ENCODE measurements at regions not wholly inside any gene's neighbourhood (a gene's known extent, or its start where the extent isn't known, plus 50 kb on each side); places are given as distances from the start of the nearest gene placed in this dataset.

GRCh38 chr3:106193876-106194275, 325.1 kb upstream of the CBLB start:
- H2BK120ac ChIP-seq (ENCODE audit: insufficient read depth, low read length, poor library complexity), result no peak overlapping the region
- H4K12ac ChIP-seq (ENCODE audit: low read depth, low read length), result no peak overlapping the region
- H3K18ac ChIP-seq (ENCODE audit: low read length), result no peak overlapping the region
- no peak overlapping the region for H2AFZ ChIP-seq (ENCODE audit: insufficient read depth, low read length, poor library complexity)
- no peak overlapping the region for H3K23ac ChIP-seq (ENCODE audit: low read length)
- H3K9ac ChIP-seq (ENCODE audit: low read length), result no peak overlapping the region
- peaks cover 0 to 4% of the 10 kb centered on the region in 2 experiments for H3K4me1 ChIP-seq (ENCODE audit: control insufficient read depth in 1 of 2, insufficient read depth in 2 of 2, low read length in 2 of 2)
- no peaks in the 10 kb centered on the region for H3K9me3 ChIP-seq (ENCODE audit: insufficient read depth, low read depth, low read length)
- H3K27ac ChIP-seq (ENCODE audit: low read depth, low read length), result no peak overlapping the region
- H3K4me2 ChIP-seq (ENCODE audit: low read length), result no peak overlapping the region
- H2BK5ac ChIP-seq (ENCODE audit: low read depth, low read length, poor library complexity), result no peak overlapping the region
- no CpG with 5 or more reads among the region's 2 CpGs for WGBS (ENCODE audit: extremely low coverage, insufficient coverage, insufficient read length)
- no peak overlapping the region for H4K8ac ChIP-seq (ENCODE audit: low read depth, low read length)
- DNase-seq, result peak in 1 of 2 donors; percentile 44
- no peaks in the 10 kb centered on the region for H3K79me2 ChIP-seq (ENCODE audit: control insufficient read depth, insufficient read depth, low read length, poor library complexity)
- no peak overlapping the region for H3K4ac ChIP-seq (ENCODE audit: low read depth, low read length)
- H4K91ac ChIP-seq (ENCODE audit: low read depth, low read length), result no peak overlapping the region
- no peaks in the 10 kb centered on the region for H3K79me1 ChIP-seq (ENCODE audit: low read length)
- H2AK5ac ChIP-seq (ENCODE audit: low read length), result no peak overlapping the region
- H3K4me3 ChIP-seq (ENCODE audit: low read depth, low read length), result no peak overlapping the region
- no peak overlapping the region for H2BK12ac ChIP-seq (ENCODE audit: low read length)
- H3K14ac ChIP-seq (ENCODE audit: low read length), result no peak overlapping the region
- H3K27me3 ChIP-seq (ENCODE audit: insufficient read depth, low read length), result no peaks in the 10 kb centered on the region
- H3K36me3 ChIP-seq (ENCODE audit: control insufficient read depth in 1 of 2, insufficient read depth in 2 of 2, low read length in 2 of 2), result no peaks in the 10 kb centered on the region

GRCh38 chr3:106194726-106195125, 325.9 kb upstream of the CBLB start:
- H4K12ac ChIP-seq (ENCODE audit: low read depth, low read length), result no peak overlapping the region
- no peak for DNase-seq
- no peaks in the 10 kb centered on the region for H3K9me3 ChIP-seq (ENCODE audit: insufficient read depth, low read depth, low read length)
- no peak overlapping the region for H2BK120ac ChIP-seq (ENCODE audit: insufficient read depth, low read length, poor library complexity)
- no peaks in the 10 kb centered on the region for H3K27me3 ChIP-seq (ENCODE audit: insufficient read depth, low read length)
- no peaks in the 10 kb centered on the region for H3K79me1 ChIP-seq (ENCODE audit: low read length)
- no peak overlapping the region for H3K18ac ChIP-seq (ENCODE audit: low read length)
- WGBS (ENCODE audit: extremely low coverage, insufficient coverage, insufficient read length), result no CpG with 5 or more reads among the region's 1 CpG
- H4K91ac ChIP-seq (ENCODE audit: low read depth, low read length), result no peak overlapping the region
- no peak overlapping the region for H3K4me3 ChIP-seq (ENCODE audit: low read depth, low read length)
- H2BK5ac ChIP-seq (ENCODE audit: low read depth, low read length, poor library complexity), result no peak overlapping the region
- no peak overlapping the region for H3K27ac ChIP-seq (ENCODE audit: low read depth, low read length)
- no peak overlapping the region for H3K23ac ChIP-seq (ENCODE audit: low read length)
- H2AK5ac ChIP-seq (ENCODE audit: low read length), result no peak overlapping the region
- no peak overlapping the region for H2AFZ ChIP-seq (ENCODE audit: insufficient read depth, low read length, poor library complexity)
- H4K8ac ChIP-seq (ENCODE audit: low read depth, low read length), result no peak overlapping the region
- no peaks in the 10 kb centered on the region for H3K79me2 ChIP-seq (ENCODE audit: control insufficient read depth, insufficient read depth, low read length, poor library complexity)
- peaks cover 0 to 4% of the 10 kb centered on the region in 2 experiments for H3K4me1 ChIP-seq (ENCODE audit: control insufficient read depth in 1 of 2, insufficient read depth in 2 of 2, low read length in 2 of 2)
- H3K9ac ChIP-seq (ENCODE audit: low read length), result no peak overlapping the region
- H3K4me2 ChIP-seq (ENCODE audit: low read length), result no peak overlapping the region
- no peaks in the 10 kb centered on the region for H3K36me3 ChIP-seq (ENCODE audit: control insufficient read depth in 1 of 2, insufficient read depth in 2 of 2, low read length in 2 of 2)
- H3K14ac ChIP-seq (ENCODE audit: low read length), result no peak overlapping the region
- no peak overlapping the region for H2BK12ac ChIP-seq (ENCODE audit: low read length)
- H3K4ac ChIP-seq (ENCODE audit: low read depth, low read length), result no peak overlapping the region

GRCh38 chr3:106197532-106198194, 328.9 kb upstream of the CBLB start:
- Histone ChIP-seq H2BK5ac (ENCODE audit: low read depth, low read length, poor library complexity) (no peak overlapping the region), H3K27ac (ENCODE audit: low read depth, low read length) (no peak overlapping the region), H2BK120ac (ENCODE audit: insufficient read depth, low read length, poor library complexity) (no peak overlapping the region), H3K79me1 (ENCODE audit: low read length) (no peaks in the 10 kb centered on the region), H3K27me3 (ENCODE audit: insufficient read depth, low read length) (no peaks in the 10 kb centered on the region), H4K12ac (ENCODE audit: low read depth, low read length) (no peak overlapping the region), H3K4ac (ENCODE audit: low read depth, low read length) (no peak overlapping the region), H3K4me2 (ENCODE audit: low read length) (no peak overlapping the region), H3K4me3 (ENCODE audit: low read depth, low read length) (no peak overlapping the region), H3K4me1 (ENCODE audit: control insufficient read depth in 1 of 2, insufficient read depth in 2 of 2, low read length in 2 of 2) (peaks cover 0 to under 1% of the 10 kb centered on the region in 2 experiments), H3K36me3 (ENCODE audit: control insufficient read depth in 1 of 2, insufficient read depth in 2 of 2, low read length in 2 of 2) (no peaks in the 10 kb centered on the region), H2AFZ (ENCODE audit: insufficient read depth, low read length, poor library complexity) (no peak overlapping the region), H3K79me2 (ENCODE audit: control insufficient read depth, insufficient read depth, low read length, poor library complexity) (no peaks in the 10 kb centered on the region), H4K8ac (ENCODE audit: low read depth, low read length) (no peak overlapping the region), H2AK5ac (ENCODE audit: low read length) (no peak overlapping the region), H3K18ac (ENCODE audit: low read length) (no peak overlapping the region), H4K91ac (ENCODE audit: low read depth, low read length) (no peak overlapping the region), H3K9ac (ENCODE audit: low read length) (no peak overlapping the region), H3K23ac (ENCODE audit: low read length) (no peak overlapping the region), H2BK12ac (ENCODE audit: low read length) (no peak overlapping the region), H3K9me3 (ENCODE audit: insufficient read depth, low read depth, low read length) (no peaks in the 10 kb centered on the region), H3K14ac (ENCODE audit: low read length) (no peak overlapping the region)
- no peak for DNase-seq
- WGBS (ENCODE audit: extremely low coverage, insufficient coverage, insufficient read length), result no CpG with 5 or more reads among the region's 4 CpGs

- no peak overlapping the region for H3K9ac ChIP-seq (ENCODE audit: low read length)
- H3K79me1 ChIP-seq (ENCODE audit: low read length), result no peaks in the 10 kb centered on the region
- WGBS (ENCODE audit: extremely low coverage, insufficient coverage, insufficient read length), result no CpG with 5 or more reads among the region's 5 CpGs
- H3K14ac ChIP-seq (ENCODE audit: low read length), result no peak overlapping the region
- no peaks in the 10 kb centered on the region for H3K79me2 ChIP-seq (ENCODE audit: control insufficient read depth, insufficient read depth, low read length, poor library complexity)
- no peak overlapping the region for H3K4ac ChIP-seq (ENCODE audit: low read depth, low read length)
- H3K23ac ChIP-seq (ENCODE audit: low read length), result no peak overlapping the region
- no peaks in the 10 kb centered on the region for H3K27me3 ChIP-seq (ENCODE audit: insufficient read depth, low read length)
- no peak overlapping the region for H3K18ac ChIP-seq (ENCODE audit: low read length)
- no peak overlapping the region for H2AFZ ChIP-seq (ENCODE audit: insufficient read depth, low read length, poor library complexity)
- no peaks in the 10 kb centered on the region for H3K36me3 ChIP-seq (ENCODE audit: control insufficient read depth in 1 of 2, insufficient read depth in 2 of 2, low read length in 2 of 2)
- no peak overlapping the region for H3K27ac ChIP-seq (ENCODE audit: low read depth, low read length)
- H3K9me3 ChIP-seq (ENCODE audit: insufficient read depth, low read depth, low read length), result no peaks in the 10 kb centered on the region
- no peaks in the 10 kb centered on the region for H3K4me1 ChIP-seq (ENCODE audit: control insufficient read depth in 1 of 2, insufficient read depth in 2 of 2, low read length in 2 of 2)
- H2BK12ac ChIP-seq (ENCODE audit: low read length), result no peak overlapping the region
- DNase-seq, result peak in 1 of 2 donors; percentile 33
- H3K4me3 ChIP-seq (ENCODE audit: low read depth, low read length), result no peak overlapping the region
- no peak overlapping the region for H2BK5ac ChIP-seq (ENCODE audit: low read depth, low read length, poor library complexity)
- H4K91ac ChIP-seq (ENCODE audit: low read depth, low read length), result no peak overlapping the region
- H3K4me2 ChIP-seq (ENCODE audit: low read length), result no peak overlapping the region
- H2AK5ac ChIP-seq (ENCODE audit: low read length), result no peak overlapping the region
- no peak overlapping the region for H2BK120ac ChIP-seq (ENCODE audit: insufficient read depth, low read length, poor library complexity)
- H4K8ac ChIP-seq (ENCODE audit: low read depth, low read length), result no peak overlapping the region
- no peak overlapping the region for H4K12ac ChIP-seq (ENCODE audit: low read depth, low read length)
Observed at GRCh38 chr3:106204160-106204868, 335.5 kb upstream of the CBLB start.

All from trophoblast cell (in vitro differentiated cells and primary cell).